ENCODE measurements at regions not wholly inside any gene's neighbourhood (a gene's known extent, or its start where the extent isn't known, plus 50 kb on each side); places are given as distances from the start of the nearest gene placed in this dataset.
"Not testable (repeated sequence)": the region's sequence is repeated elsewhere in the genome, so short reads cannot be mapped to it uniquely, and the experiment has no call there.

DNA sequence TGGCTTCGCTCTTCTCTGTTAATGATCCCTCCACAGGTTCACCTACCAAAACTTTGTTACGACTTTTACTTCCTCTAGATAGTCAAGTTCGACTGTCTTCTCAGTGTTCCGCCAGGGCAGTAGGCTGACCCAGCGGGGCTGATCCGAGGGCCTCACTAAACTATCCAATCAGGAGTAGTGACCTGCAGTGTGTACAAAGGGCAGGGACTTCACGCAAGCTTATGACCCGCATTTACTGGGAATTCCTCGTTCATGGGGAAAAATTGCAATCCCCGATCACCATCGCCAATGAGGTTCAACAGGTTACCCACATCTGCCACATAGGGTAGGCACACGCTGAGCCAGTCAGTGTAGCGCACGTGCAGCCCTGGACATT, 771.4 kb upstream of the DEFB115 start:
- Histone ChIP-seq H3K36me3 (ENCODE audit: insufficient read depth, low read length) (no peaks in the 10 kb centered on the region), H3K27me3 (ENCODE audit: insufficient read depth, low read length) (no peaks in the 10 kb centered on the region), H3K4me1 (ENCODE audit: insufficient read depth, low read length) (no peaks in the 10 kb centered on the region), H3K27ac (ENCODE audit: low read depth, low read length) (no peak overlapping the region), H4K20me1 (ENCODE audit: insufficient read depth, low read length) (no peaks in the 10 kb centered on the region), H3K9ac (ENCODE audit: low read length) (no peak overlapping the region), H3K9me3 (ENCODE audit: insufficient read depth, low read depth, low read length) (peaks cover 7% of the 10 kb centered on the region), H2AFZ (ENCODE audit: low read depth, low read length) (no peak overlapping the region), H3K79me2 (ENCODE audit: insufficient read depth, low read length) (no peaks in the 10 kb centered on the region), H3K4me3 (ENCODE audit: insufficient read depth, low read depth, low read length) (no peak overlapping the region), H3K4me2 (ENCODE audit: low read length) (no peak overlapping the region)
- peak; percentile 7 for DNase-seq (ENCODE audit: low read depth)
- Mint-ChIP-seq H3K9me3 (ENCODE audit: unreplicated experiment) (peaks cover 25% of the 10 kb centered on the region), H3K4me3 (ENCODE audit: unreplicated experiment) (no peak overlapping the region), H3K27me3 (ENCODE audit: low read depth, unreplicated experiment) (no peaks in the 10 kb centered on the region), H3K36me3 (ENCODE audit: low read depth, unreplicated experiment) (no peaks in the 10 kb centered on the region), H3K4me1 (ENCODE audit: low read depth, unreplicated experiment) (no peaks in the 10 kb centered on the region), H3K27ac (ENCODE audit: unreplicated experiment) (no peak overlapping the region)
- FAIRE-seq = no peak
- no peak for TF ChIP-seq EZH2 (IDR thresholded peaks at IDR 0.05; ENCODE audit: insufficient read depth, low read length)
- TF ChIP-seq, protein P1, sequence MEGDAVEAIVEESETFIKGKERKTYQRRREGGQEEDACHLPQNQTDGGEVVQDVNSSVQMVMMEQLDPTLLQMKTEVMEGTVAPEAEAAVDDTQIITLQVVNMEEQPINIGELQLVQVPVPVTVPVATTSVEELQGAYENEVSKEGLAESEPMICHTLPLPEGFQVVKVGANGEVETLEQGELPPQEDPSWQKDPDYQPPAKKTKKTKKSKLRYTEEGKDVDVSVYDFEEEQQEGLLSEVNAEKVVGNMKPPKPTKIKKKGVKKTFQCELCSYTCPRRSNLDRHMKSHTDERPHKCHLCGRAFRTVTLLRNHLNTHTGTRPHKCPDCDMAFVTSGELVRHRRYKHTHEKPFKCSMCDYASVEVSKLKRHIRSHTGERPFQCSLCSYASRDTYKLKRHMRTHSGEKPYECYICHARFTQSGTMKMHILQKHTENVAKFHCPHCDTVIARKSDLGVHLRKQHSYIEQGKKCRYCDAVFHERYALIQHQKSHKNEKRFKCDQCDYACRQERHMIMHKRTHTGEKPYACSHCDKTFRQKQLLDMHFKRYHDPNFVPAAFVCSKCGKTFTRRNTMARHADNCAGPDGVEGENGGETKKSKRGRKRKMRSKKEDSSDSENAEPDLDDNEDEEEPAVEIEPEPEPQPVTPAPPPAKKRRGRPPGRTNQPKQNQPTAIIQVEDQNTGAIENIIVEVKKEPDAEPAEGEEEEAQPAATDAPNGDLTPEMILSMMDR (IDR thresholded peaks at IDR 0.05; ENCODE audit: insufficient read depth, low read depth, low read length) = no peak

DNA sequence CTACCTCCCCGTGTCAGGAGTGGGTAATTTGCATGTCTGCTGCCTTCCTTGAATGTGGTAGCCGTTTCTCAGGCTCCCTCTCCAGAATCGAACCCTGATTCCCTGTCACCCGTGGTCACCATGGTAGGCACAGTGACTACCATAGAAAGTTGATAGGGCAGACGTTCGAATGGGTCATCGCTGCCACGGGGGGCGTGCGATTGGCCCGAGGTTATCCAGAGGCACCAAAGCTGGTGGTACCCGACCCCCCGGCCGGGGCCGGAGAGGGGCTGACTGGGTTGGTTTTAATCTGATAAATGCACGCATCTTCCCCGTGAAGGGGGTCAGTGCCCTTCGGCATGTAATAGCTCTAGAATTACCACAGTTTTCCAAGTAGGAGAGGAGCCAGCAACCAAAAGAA, 770.0 kb upstream of the DEFB115 start:
- H3K36me3 Mint-ChIP-seq (ENCODE audit: low read depth, unreplicated experiment); FAIRE-seq; H3K27me3 Mint-ChIP-seq (ENCODE audit: low read depth, unreplicated experiment); H3K27ac Mint-ChIP-seq (ENCODE audit: unreplicated experiment); H3K9ac ChIP-seq (ENCODE audit: low read length); H3K4me3 Mint-ChIP-seq (ENCODE audit: unreplicated experiment); H3K36me3 ChIP-seq (ENCODE audit: insufficient read depth, low read length); H3K4me2 ChIP-seq (ENCODE audit: low read length); DNase-seq (ENCODE audit: low read depth); H3K4me3 ChIP-seq (ENCODE audit: insufficient read depth, low read depth, low read length); H3K79me2 ChIP-seq (ENCODE audit: insufficient read depth, low read length); H3K27me3 ChIP-seq (ENCODE audit: insufficient read depth, low read length); H3K27ac ChIP-seq (ENCODE audit: low read depth, low read length); H4K20me1 ChIP-seq (ENCODE audit: insufficient read depth, low read length); H3K4me1 Mint-ChIP-seq (ENCODE audit: low read depth, unreplicated experiment); H2AFZ ChIP-seq (ENCODE audit: low read depth, low read length); H3K4me1 ChIP-seq (ENCODE audit: insufficient read depth, low read length); H3K9me3 ChIP-seq (ENCODE audit: insufficient read depth, low read depth, low read length): not testable (repeated sequence)
- H3K9me3 Mint-ChIP-seq (ENCODE audit: unreplicated experiment) = peaks cover 22% of the 10 kb centered on the region

DNA sequence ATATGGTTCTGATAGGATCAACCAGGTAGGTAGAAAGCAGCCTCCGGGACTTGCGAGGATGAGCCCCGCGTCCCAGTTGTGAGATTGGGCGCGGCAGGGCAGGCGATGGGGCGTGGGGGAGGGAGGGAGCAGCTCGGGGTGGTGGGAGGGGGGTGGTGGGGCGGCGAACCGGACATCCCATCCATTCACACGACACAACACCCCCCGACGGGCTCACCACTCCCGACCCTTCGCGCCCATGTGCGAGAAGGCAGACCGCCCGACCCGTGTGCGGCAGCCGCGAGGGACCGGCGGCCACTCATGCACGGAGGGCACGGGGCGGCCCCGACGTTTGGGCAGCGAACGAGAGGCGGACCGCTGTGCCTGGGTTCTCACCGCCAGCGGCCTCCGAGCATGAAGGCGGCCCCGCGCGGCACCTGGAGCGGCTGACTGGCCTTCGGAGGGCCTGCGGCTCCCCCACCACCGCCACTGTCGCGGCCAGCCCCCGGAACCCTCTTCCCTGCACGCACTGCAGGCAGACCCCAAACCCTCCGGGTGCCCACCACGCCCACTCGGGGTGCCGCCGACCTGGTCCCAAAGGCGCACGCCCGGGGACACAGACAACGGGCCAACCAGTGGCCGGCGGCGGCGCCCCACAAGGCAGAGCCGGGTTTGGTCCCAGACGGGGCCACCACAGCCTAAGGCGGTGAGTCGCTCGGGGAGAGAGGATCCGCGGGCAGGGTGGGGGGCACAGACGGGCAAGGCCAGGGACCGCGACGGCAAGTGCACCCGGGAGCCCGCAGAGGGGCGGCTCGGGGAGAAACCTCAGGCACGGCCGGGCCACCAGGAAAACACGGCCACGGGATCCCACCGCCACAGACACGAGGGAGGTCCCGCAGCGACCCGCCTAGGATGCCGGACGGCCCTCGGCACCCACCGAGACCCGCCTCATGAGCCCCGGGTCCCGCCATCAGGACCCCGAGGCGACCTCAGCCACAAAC, 769.2 kb upstream of the DEFB115 start:
- FAIRE-seq (no peak), DNase-seq (ENCODE audit: low read depth) (no peak)
- H2AFZ ChIP-seq (ENCODE audit: low read depth, low read length) = no peak overlapping the region
- H3K4me1 ChIP-seq (ENCODE audit: insufficient read depth, low read length) = no peaks in the 10 kb centered on the region
- H3K79me2 ChIP-seq (ENCODE audit: insufficient read depth, low read length) = no peaks in the 10 kb centered on the region
- H3K9ac ChIP-seq (ENCODE audit: low read length) = no peak overlapping the region
- no peak overlapping the region for H3K4me3 ChIP-seq (ENCODE audit: insufficient read depth, low read depth, low read length)
- H3K4me2 ChIP-seq (ENCODE audit: low read length) = no peak overlapping the region
- TF ChIP-seq, protein P1 (IDR thresholded peaks at IDR 0.05; ENCODE audit: insufficient read depth, low read depth, low read length) = no peak
- no peak for TF ChIP-seq EZH2 (IDR thresholded peaks at IDR 0.05; ENCODE audit: insufficient read depth, low read length)
- Mint-ChIP-seq H3K36me3 (ENCODE audit: low read depth, unreplicated experiment) (no peaks in the 10 kb centered on the region), H3K4me3 (ENCODE audit: unreplicated experiment) (no peak overlapping the region), H3K27me3 (ENCODE audit: low read depth, unreplicated experiment) (no peaks in the 10 kb centered on the region), H3K4me1 (ENCODE audit: low read depth, unreplicated experiment) (no peaks in the 10 kb centered on the region), H3K9me3 (ENCODE audit: unreplicated experiment) (peaks cover 22% of the 10 kb centered on the region), H3K27ac (ENCODE audit: unreplicated experiment) (no peak overlapping the region)
- no peaks in the 10 kb centered on the region for H3K36me3 ChIP-seq (ENCODE audit: insufficient read depth, low read length)
- no peaks in the 10 kb centered on the region for H3K27me3 ChIP-seq (ENCODE audit: insufficient read depth, low read length)
- H3K27ac ChIP-seq (ENCODE audit: low read depth, low read length) = no peak overlapping the region
- H3K9me3 ChIP-seq (ENCODE audit: insufficient read depth, low read depth, low read length) = peaks cover 8% of the 10 kb centered on the region
- H4K20me1 ChIP-seq (ENCODE audit: insufficient read depth, low read length) = no peaks in the 10 kb centered on the region

All from astrocyte (in vitro differentiated cells and primary cell).